K562 (cell line): ENCODE measurements at regions not wholly inside any gene's neighbourhood (a gene's known extent, or its start where the extent isn't known, plus 50 kb on each side); places are given as distances from the start of the nearest gene placed in this dataset.
"Not testable (repeated sequence)": the region's sequence is repeated elsewhere in the genome, so short reads cannot be mapped to it uniquely, and the experiment has no call there.

Experiments used
- ATAC-seq: fragments of 200-7000 bp; cut with Tn5 transposase; 3 replicates; pipeline ENCODE4 v1.9.1; 2020; ENCODE audit warnings: moderate library complexity
- BruUV-seq: library from RNA; stranded (reverse); fragments of 400-500 nt; replicated peaks from 2 replicates; lab custom pipeline; 2021; lab: Mats Ljungman, UMichigan
- CTCF ChIA-PET: fragments of 300-600 bp; formaldehyde crosslinking; extraction: SDS; loops from one replicate; lab custom pipeline; 2021; ENCODE audit warnings: low intra/inter-chr PET ratio; lab: Yijun Ruan, JAX
- POLR2A ChIA-PET: fragments of 300-600, 350-650 bp; sonication (Branson Sonifier 250); formaldehyde crosslinking; extraction: SDS; loops from one replicate; lab custom pipeline; 2021; ENCODE audit warnings: antibody characterized with exemption, inconsistent platforms; lab: Yijun Ruan, JAX
- DNase-seq, 4 experiments: peaks; one replicate each; pipeline versions ENCODE4 v3.0.0 to v3.0.0-alpha.2; 2011 to 2018; ENCODE audit warnings: low spot score in 3 of 4, mixed read lengths in 3 of 4; ENCODE audit errors: extremely low read depth in 1 of 4
- FAIRE-seq: peaks from 2 replicates; lab custom pipeline; 2011; peaks lifted over from hg19 to GRCh38; lab: Jason Lieb, UNC
- H2AFZ ChIP-seq: 2 replicates; pipeline ENCODE4 v1.6.0; 2011; ENCODE audit warnings: low read depth, low read length, control low read depth, inconsistent platforms
- H3K27ac ChIP-seq: fragments of 200-600 bp; 3 replicates; pipeline ENCODE4 v1.8.0; 2011; ENCODE audit warnings: low read depth, mild to moderate bottlenecking, control low read depth, inconsistent platforms, low read length, moderate library complexity, mixed read lengths; ENCODE audit errors: extremely low read depth
- H3K27me3 ChIP-seq, 2 experiments: fragments of 300-600 bp in 1 of 2; 2 replicates in 1 of 2; 3 replicates in 1 of 2; pipeline versions ENCODE4 v1.6.0 to v1.8.0; 2011; ENCODE audit warnings: inconsistent platforms in 2 of 2, low read length in 2 of 2, mild to moderate bottlenecking in 1 of 2, mixed read lengths in 1 of 2, moderate library complexity in 1 of 2; ENCODE audit not compliant: control insufficient read depth in 2 of 2, insufficient read depth in 2 of 2
- H3K36me3 ChIP-seq: fragments of 300-600 bp; 3 replicates; pipeline ENCODE4 v1.8.0; 2011; ENCODE audit warnings: mild to moderate bottlenecking, low read length, inconsistent platforms; ENCODE audit not compliant: control insufficient read depth, insufficient read depth
- H3K4me1 ChIP-seq, 2 experiments: fragments of 200-600 bp in 1 of 2; replicated peaks in 1 of 2; 2 replicates in 1 of 2; 3 replicates in 1 of 2; pipeline versions ENCODE4 v1.5.1 to v1.8.0; 2011; ENCODE audit warnings: inconsistent platforms in 2 of 2, low read length in 2 of 2, mild to moderate bottlenecking in 1 of 2, mixed read lengths in 1 of 2, moderate library complexity in 1 of 2; ENCODE audit not compliant: control insufficient read depth in 2 of 2, insufficient read depth in 2 of 2
- H3K4me2 ChIP-seq: 2 replicates; pipeline ENCODE4 v1.6.1; 2011; ENCODE audit warnings: low read length, control low read depth, inconsistent platforms, mixed read lengths; ENCODE audit not compliant: insufficient read depth
- H3K4me3 ChIP-seq: fragments of 200-600 bp; sonication (generic), shearing (Covaris generic); 2 replicates; pipeline ENCODE4 v1.5.1; 2016; ENCODE audit warnings: control low read depth, inconsistent platforms
- H3K79me2 ChIP-seq: fragments of 200-600 bp; 3 replicates; pipeline ENCODE4 v1.8.0; 2011; ENCODE audit warnings: low read length, inconsistent platforms; ENCODE audit not compliant: control insufficient read depth, insufficient read depth
- H3K9ac ChIP-seq, 2 experiments: 2 replicates each; pipeline versions ENCODE4 v1.6.0 to v1.6.1; 2011; ENCODE audit warnings: low read depth in 2 of 2, low read length in 2 of 2, control low read depth in 1 of 2, inconsistent platforms in 1 of 2, mild to moderate bottlenecking in 1 of 2, mixed read lengths in 1 of 2; ENCODE audit not compliant: insufficient read depth in 1 of 2
- H3K9me1 ChIP-seq: one replicate; pipeline ENCODE4 v1.6.0; 2011; ENCODE audit warnings: inconsistent platforms, mild to moderate bottlenecking, low read length, moderate library complexity; ENCODE audit not compliant: control insufficient read depth, insufficient read depth
- H3K9me3 ChIP-seq: replicated peaks from 2 replicates; pipeline ENCODE4 v1.5.1; 2011; ENCODE audit warnings: low read depth, low read length, inconsistent platforms; ENCODE audit not compliant: control insufficient read depth, insufficient read depth
- H4K20me1 ChIP-seq: replicated peaks from 2 replicates; pipeline ENCODE4 v1.6.1; 2011; ENCODE audit warnings: low read length, inconsistent platforms, mixed read lengths; ENCODE audit not compliant: control insufficient read depth, insufficient read depth
- BRCA1 ChIP-seq, 2 experiments: fragments of 450-650 bp in 1 of 2; sonication (generic) in 1 of 2; formaldehyde crosslinking in 1 of 2; IDR thresholded peaks; 2 replicates each; pipeline versions ENCODE4 v1.5.0 to v1.6.1; 2017 to 2020; ENCODE audit warnings: mild to moderate bottlenecking in 1 of 2, missing genetic modification reagents in 1 of 2
- CGGBP1 ChIP-seq: fragments of 250-450 bp; sonication (Bioruptor Pico); IDR thresholded peaks from 2 replicates; pipeline ENCODE4 v1.9.0; 2021; ENCODE audit warnings: mild to moderate bottlenecking
- IFI16 ChIP-seq: fragments of 250-450 bp; sonication (Bioruptor Pico); IDR thresholded peaks from 2 replicates; pipeline ENCODE4 v2.1.2; 2022; ENCODE audit warnings: mild to moderate bottlenecking, inconsistent platforms
- OTX1 ChIP-seq: fragments of 450-650 bp; formaldehyde crosslinking; IDR thresholded peaks from 2 replicates; pipeline ENCODE4 v1.4.0; 2022; ENCODE audit warnings: mild to moderate bottlenecking
- SMARCB1 ChIP-seq: IDR thresholded peaks from 2 replicates; pipeline ENCODE4 v1.6.1; 2011; ENCODE audit warnings: improper control_type of control experiment, low read depth; ENCODE audit not compliant: insufficient read length
- TEAD1 ChIP-seq, 2 experiments: fragments of 450-650 bp in 1 of 2; sonication (generic) in 1 of 2; formaldehyde crosslinking; IDR thresholded peaks; 2 replicates each; pipeline versions ENCODE4 v1.4.0 to v1.8.0; 2020 to 2022; ENCODE audit warnings: mild to moderate bottlenecking in 2 of 2, missing genetic modification reagents in 1 of 2
- WGBS: fragments of 100-300 bp; shearing (Covaris generic); methylation state at CpG from one replicate; pipeline ENCODE4 v1.1.6; 2016; ENCODE audit warnings: low coverage, mixed read lengths; ENCODE audit not compliant: insufficient coverage; ENCODE audit errors: missing lambda C conversion rate; 5-methylcytosine and 5-hydroxymethylcytosine counted together
- in situ Hi-C: fragments of 300-500 bp; cut with MboI; formaldehyde crosslinking; loops from 4 replicates; pipeline ENCODE4 v1.15.0; 2018; ENCODE audit warnings: inconsistent platforms, mixed read lengths
- intact Hi-C: fragments of 100-400 bp; cut with micrococcal nuclease; formaldehyde crosslinking; loops from 2 replicates; pipeline ENCODE4 v1.14.2; 2022
- TF ChIP-seq, protein P1 (sequence below): sonication (generic); formaldehyde crosslinking; IDR thresholded peaks from 2 replicates; pipeline ENCODE4 v1.8.1; 2023; ENCODE audit warnings: missing genetic modification reagents, mild to moderate bottlenecking, borderline replicate concordance
- TF ChIP-seq, protein P2 (sequence below): sonication (generic); formaldehyde crosslinking; IDR thresholded peaks from 2 replicates; pipeline ENCODE4 v1.8.0; 2022; ENCODE audit warnings: mild to moderate bottlenecking, missing genetic modification reagents

- no peak for TF ChIP-seq TEAD1 (CRISPR knock-in tag; IDR thresholded peaks at IDR 0.05)
- no peak for TF ChIP-seq IFI16 (CRISPR knock-in tag)
- no peak for TF ChIP-seq BRCA1 (IDR thresholded peaks at IDR 0.05)
- no peak for TF ChIP-seq BRCA1 (CRISPR knock-in tag; IDR thresholded peaks at IDR 0.05)
- no peak for TF ChIP-seq SMARCB1
- no peak for TF ChIP-seq CGGBP1 (CRISPR knock-in tag)
- TF ChIP-seq OTX1 (CRISPR knock-in tag) = no peak
- TF ChIP-seq, protein P1, sequence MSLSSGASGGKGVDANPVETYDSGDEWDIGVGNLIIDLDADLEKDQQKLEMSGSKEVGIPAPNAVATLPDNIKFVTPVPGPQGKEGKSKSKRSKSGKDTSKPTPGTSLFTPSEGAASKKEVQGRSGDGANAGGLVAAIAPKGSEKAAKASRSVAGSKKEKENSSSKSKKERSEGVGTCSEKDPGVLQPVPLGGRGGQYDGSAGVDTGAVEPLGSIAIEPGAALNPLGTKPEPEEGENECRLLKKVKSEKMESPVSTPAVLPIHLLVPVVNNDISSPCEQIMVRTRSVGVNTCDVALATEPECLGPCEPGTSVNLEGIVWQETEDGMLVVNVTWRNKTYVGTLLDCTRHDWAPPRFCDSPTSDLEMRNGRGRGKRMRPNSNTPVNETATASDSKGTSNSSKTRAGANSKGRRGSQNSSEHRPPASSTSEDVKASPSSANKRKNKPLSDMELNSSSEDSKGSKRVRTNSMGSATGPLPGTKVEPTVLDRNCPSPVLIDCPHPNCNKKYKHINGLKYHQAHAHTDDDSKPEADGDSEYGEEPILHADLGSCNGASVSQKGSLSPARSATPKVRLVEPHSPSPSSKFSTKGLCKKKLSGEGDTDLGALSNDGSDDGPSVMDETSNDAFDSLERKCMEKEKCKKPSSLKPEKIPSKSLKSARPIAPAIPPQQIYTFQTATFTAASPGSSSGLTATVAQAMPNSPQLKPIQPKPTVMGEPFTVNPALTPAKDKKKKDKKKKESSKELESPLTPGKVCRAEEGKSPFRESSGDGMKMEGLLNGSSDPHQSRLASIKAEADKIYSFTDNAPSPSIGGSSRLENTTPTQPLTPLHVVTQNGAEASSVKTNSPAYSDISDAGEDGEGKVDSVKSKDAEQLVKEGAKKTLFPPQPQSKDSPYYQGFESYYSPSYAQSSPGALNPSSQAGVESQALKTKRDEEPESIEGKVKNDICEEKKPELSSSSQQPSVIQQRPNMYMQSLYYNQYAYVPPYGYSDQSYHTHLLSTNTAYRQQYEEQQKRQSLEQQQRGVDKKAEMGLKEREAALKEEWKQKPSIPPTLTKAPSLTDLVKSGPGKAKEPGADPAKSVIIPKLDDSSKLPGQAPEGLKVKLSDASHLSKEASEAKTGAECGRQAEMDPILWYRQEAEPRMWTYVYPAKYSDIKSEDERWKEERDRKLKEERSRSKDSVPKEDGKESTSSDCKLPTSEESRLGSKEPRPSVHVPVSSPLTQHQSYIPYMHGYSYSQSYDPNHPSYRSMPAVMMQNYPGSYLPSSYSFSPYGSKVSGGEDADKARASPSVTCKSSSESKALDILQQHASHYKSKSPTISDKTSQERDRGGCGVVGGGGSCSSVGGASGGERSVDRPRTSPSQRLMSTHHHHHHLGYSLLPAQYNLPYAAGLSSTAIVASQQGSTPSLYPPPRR = no peak
- TF ChIP-seq, protein P2, sequence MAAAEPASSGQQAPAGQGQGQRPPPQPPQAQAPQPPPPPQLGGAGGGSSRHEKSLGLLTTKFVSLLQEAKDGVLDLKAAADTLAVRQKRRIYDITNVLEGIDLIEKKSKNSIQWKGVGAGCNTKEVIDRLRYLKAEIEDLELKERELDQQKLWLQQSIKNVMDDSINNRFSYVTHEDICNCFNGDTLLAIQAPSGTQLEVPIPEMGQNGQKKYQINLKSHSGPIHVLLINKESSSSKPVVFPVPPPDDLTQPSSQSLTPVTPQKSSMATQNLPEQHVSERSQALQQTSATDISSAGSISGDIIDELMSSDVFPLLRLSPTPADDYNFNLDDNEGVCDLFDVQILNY = no peak
Measured at GRCh38 chr4:110400086-110400485, 75.9 kb upstream of the ENPEP start (continued).

DNA sequence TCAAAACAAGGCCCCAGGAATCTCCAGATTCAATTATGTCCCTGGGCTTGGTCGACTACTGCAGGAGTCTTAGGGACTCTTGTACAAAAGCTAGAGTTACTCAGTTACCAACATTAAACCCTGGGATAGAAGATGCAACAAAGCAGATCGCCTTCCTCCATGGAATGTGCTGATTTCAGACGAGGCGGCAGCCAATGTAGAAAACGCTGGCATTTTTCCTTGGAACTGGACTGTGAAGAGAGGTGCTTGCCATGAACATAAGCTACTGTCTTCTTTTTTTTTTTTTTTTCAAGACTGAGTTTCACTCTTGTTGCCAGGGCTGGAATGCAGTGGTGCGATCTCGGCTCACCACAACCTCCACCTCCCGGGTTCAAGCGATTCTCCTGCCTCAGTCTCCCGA is 76.9 kb upstream of the ENPEP start:
- H3K4me3 ChIP-seq, DNase-seq, H3K27me3 ChIP-seq, H3K9me3 ChIP-seq, H3K36me3 ChIP-seq, intact Hi-C loops, POLR2A ChIA-PET, BruUV-seq, H3K27ac ChIP-seq, ATAC-seq, H3K79me2 ChIP-seq, H3K4me2 ChIP-seq, H3K9ac ChIP-seq, H2AFZ ChIP-seq, H4K20me1 ChIP-seq, FAIRE-seq, H3K9me1 ChIP-seq, H3K4me1 ChIP-seq, in situ Hi-C loops: not testable (repeated sequence)
- 0% methylated on average over 6 of the region's 10 CpGs for WGBS
- CTCF ChIA-PET = interaction anchor here (0.6 kb wide), 1 partner anchor 47 kb away, joined by 3 read pairs; no protein-coding TSS in a partner anchor
